OCI-LY1 (cell line): ENCODE measurements at regions not wholly inside any gene's neighbourhood (a gene's known extent, or its start where the extent isn't known, plus 50 kb on each side); places are given as distances from the start of the nearest gene placed in this dataset.

Experiments
- CTCF ChIP-seq: fragments of 200-600 bp; sonication (generic), shearing (Covaris generic); IDR thresholded peaks from 2 replicates; pipeline ENCODE4 v1.5.1; 2017; ENCODE audit warnings: mild to moderate bottlenecking, antibody characterized with exemption, low read length, moderate library complexity, mixed read lengths
- EZH2 ChIP-seq: fragments of 200-600 bp; sonication (generic), shearing (Covaris generic); IDR thresholded peaks from 2 replicates; pipeline ENCODE4 v1.8.0; 2017; ENCODE audit warnings: borderline replicate concordance, mixed run types, mild to moderate bottlenecking, antibody characterized with exemption, low read length, moderate library complexity, mixed read lengths

- TF ChIP-seq EZH2: no peak
- no peak for TF ChIP-seq CTCF
These were observed 299.6 kb downstream of the TLL1 start for GRCh38 chr4:166172619-166173018.
